ENCODE measurements at regions not wholly inside any gene's neighbourhood (a gene's known extent, or its start where the extent isn't known, plus 50 kb on each side); places are given as distances from the start of the nearest gene placed in this dataset.

DNA sequence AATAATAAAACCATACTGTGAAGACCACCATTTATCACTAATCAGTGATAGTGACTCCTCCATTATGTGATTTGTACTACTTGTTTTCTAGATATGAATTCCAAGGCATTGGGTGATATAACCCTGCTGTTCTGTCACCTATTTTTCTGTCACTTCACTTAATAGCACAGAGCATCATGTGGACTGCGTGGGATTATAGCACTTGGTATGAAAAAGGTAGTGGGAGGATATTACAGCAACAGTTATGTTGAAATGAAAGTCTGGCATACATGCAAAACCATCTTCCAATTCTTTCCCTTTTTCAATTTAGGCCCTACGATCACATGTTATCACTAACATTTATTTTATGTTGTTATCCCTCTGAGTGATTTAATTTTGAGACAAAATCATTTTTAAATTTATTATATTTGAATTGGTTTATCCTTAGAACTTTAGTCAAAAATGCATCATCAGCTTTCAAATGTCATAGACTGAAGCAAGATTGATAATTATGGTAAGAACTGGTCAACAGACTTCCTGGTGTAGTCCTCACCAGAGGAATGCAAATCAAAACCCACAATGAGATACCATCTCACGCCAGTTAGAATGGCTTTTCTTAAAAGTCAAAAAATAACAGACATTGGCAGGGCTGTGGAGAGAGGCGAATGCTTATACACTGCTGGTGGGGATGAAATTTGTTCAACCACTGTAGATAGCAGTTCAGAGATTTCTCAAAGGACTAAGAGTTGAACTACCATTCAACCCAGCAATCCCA is 242.6 kb downstream of the IKZF2 start:
- TF ChIP-seq RBAK (tag by site-specific recombination; IDR thresholded peaks at IDR 0.05) (no peak), TRIM28 (IDR thresholded peaks at IDR 0.05; ENCODE audit: borderline replicate concordance, low read length) (no peak), ZNF785 (tag by site-specific recombination; IDR thresholded peaks at IDR 0.05) (no peak), ZNF530 (tag by site-specific recombination; IDR thresholded peaks at IDR 0.05; ENCODE audit: low read depth) (no peak), ZNF184 (tag by site-specific recombination; IDR thresholded peaks at IDR 0.05) (no peak), ZNF132 (tag by site-specific recombination; IDR thresholded peaks at IDR 0.05; ENCODE audit: borderline replicate concordance) (no peak), ZNF114 (tag by site-specific recombination; IDR thresholded peaks at IDR 0.05) (no peak), ZNF76 (tag by site-specific recombination; IDR thresholded peaks at IDR 0.05; ENCODE audit: borderline replicate concordance, low read depth) (no peak), ZSCAN23 (tag by site-specific recombination; IDR thresholded peaks at IDR 0.05) (no peak), ZNF549 (tag by site-specific recombination; IDR thresholded peaks at IDR 0.05) (no peak), ZNF48 (tag by site-specific recombination; IDR thresholded peaks at IDR 0.05) (no peak)
- TF ChIP-seq, protein P1, sequence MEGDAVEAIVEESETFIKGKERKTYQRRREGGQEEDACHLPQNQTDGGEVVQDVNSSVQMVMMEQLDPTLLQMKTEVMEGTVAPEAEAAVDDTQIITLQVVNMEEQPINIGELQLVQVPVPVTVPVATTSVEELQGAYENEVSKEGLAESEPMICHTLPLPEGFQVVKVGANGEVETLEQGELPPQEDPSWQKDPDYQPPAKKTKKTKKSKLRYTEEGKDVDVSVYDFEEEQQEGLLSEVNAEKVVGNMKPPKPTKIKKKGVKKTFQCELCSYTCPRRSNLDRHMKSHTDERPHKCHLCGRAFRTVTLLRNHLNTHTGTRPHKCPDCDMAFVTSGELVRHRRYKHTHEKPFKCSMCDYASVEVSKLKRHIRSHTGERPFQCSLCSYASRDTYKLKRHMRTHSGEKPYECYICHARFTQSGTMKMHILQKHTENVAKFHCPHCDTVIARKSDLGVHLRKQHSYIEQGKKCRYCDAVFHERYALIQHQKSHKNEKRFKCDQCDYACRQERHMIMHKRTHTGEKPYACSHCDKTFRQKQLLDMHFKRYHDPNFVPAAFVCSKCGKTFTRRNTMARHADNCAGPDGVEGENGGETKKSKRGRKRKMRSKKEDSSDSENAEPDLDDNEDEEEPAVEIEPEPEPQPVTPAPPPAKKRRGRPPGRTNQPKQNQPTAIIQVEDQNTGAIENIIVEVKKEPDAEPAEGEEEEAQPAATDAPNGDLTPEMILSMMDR (tag by site-specific recombination; IDR thresholded peaks at IDR 0.05) = no peak
- TF ChIP-seq, protein P2, sequence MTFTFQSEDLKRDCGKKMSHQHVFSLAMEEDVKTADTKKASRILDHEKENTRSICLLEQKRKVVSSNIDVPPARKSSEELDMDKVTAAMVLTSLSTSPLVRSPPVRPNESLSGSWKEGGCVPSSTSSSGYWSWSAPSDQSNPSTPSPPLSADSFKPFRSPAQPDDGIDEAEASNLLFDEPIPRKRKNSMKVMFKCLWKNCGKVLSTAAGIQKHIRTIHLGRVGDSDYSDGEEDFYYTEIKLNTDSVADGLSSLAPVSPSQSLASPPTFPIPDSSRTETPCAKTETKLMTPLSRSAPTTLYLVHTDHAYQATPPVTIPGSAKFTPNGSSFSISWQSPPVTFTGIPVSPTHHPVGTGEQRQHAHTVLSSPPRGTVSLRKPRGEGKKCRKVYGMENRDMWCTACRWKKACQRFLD (tag by site-specific recombination; IDR thresholded peaks at IDR 0.05) = no peak
- TF ChIP-seq, protein P3, sequence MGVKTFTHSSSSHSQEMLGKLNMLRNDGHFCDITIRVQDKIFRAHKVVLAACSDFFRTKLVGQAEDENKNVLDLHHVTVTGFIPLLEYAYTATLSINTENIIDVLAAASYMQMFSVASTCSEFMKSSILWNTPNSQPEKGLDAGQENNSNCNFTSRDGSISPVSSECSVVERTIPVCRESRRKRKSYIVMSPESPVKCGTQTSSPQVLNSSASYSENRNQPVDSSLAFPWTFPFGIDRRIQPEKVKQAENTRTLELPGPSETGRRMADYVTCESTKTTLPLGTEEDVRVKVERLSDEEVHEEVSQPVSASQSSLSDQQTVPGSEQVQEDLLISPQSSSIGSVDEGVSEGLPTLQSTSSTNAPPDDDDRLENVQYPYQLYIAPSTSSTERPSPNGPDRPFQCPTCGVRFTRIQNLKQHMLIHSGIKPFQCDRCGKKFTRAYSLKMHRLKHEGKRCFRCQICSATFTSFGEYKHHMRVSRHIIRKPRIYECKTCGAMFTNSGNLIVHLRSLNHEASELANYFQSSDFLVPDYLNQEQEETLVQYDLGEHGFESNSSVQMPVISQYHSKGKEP (tag by site-specific recombination; IDR thresholded peaks at IDR 0.05) = no peak

All from HEK293 (cell line).